ENCODE measurements at regions not wholly inside any gene's neighbourhood (a gene's known extent, or its start where the extent isn't known, plus 50 kb on each side); places are given as distances from the start of the nearest gene placed in this dataset.

DNA sequence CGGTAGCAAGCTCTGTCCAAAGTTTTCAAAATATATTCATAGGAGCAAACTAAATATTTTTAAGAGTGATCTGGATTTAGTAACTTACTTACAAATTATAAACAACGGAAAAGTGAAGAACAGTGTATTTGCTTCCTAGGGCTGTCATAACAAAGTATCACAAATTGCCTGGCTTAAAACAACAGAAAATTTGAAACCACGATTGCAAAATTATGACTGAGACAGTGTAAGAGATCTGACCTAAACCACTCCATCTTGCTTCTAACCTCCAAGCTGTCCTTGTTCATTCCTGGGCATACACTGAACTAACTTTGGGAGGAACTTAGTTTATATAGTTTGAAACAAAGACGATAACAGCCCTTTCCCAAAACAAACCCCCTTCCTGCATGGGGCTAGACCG, 202.0 kb upstream of the CDH6 start:
- TF ChIP-seq, protein P1, sequence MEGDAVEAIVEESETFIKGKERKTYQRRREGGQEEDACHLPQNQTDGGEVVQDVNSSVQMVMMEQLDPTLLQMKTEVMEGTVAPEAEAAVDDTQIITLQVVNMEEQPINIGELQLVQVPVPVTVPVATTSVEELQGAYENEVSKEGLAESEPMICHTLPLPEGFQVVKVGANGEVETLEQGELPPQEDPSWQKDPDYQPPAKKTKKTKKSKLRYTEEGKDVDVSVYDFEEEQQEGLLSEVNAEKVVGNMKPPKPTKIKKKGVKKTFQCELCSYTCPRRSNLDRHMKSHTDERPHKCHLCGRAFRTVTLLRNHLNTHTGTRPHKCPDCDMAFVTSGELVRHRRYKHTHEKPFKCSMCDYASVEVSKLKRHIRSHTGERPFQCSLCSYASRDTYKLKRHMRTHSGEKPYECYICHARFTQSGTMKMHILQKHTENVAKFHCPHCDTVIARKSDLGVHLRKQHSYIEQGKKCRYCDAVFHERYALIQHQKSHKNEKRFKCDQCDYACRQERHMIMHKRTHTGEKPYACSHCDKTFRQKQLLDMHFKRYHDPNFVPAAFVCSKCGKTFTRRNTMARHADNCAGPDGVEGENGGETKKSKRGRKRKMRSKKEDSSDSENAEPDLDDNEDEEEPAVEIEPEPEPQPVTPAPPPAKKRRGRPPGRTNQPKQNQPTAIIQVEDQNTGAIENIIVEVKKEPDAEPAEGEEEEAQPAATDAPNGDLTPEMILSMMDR (IDR thresholded peaks at IDR 0.05) = no peak
- TF ChIP-seq EP300 (IDR thresholded peaks at IDR 0.05) = no peak

Data from ovary (tissue), 3 donors.